ENCODE measurements at regions not wholly inside any gene's neighbourhood (a gene's known extent, or its start where the extent isn't known, plus 50 kb on each side); places are given as distances from the start of the nearest gene placed in this dataset.
"Not testable (repeated sequence)": the region's sequence is repeated elsewhere in the genome, so short reads cannot be mapped to it uniquely, and the experiment has no call there.

GRCh38 chr20:54928564-54928963, 453.2 kb downstream of the DOK5 start:
- DNase-seq: no peak
- Histone ChIP-seq H3K27me3 (ENCODE audit: control insufficient read depth, insufficient read depth, low read length) (no peaks in the 10 kb centered on the region), H3K4me3 (ENCODE audit: insufficient read depth, low read depth, low read length) (no peak overlapping the region), H3K36me3 (replicated peaks; ENCODE audit: control insufficient read depth, insufficient read depth, low read length) (no peaks in the 10 kb centered on the region)

- Histone ChIP-seq H3K27me3 (ENCODE audit: control insufficient read depth, insufficient read depth, low read length) (no peaks in the 10 kb centered on the region), H3K36me3 (replicated peaks; ENCODE audit: control insufficient read depth, insufficient read depth, low read length) (no peaks in the 10 kb centered on the region), H3K4me3 (ENCODE audit: insufficient read depth, low read depth, low read length) (no peak overlapping the region)
- DNase-seq: no peak
These were observed 447.2 kb downstream of the DOK5 start for GRCh38 chr20:54922636-54923035.

GRCh38 chr20:54922096-54922495, 446.7 kb downstream of the DOK5 start:
- Histone ChIP-seq H3K4me3 (ENCODE audit: insufficient read depth, low read depth, low read length) (no peak overlapping the region), H3K27me3 (ENCODE audit: control insufficient read depth, insufficient read depth, low read length) (no peaks in the 10 kb centered on the region), H3K36me3 (replicated peaks; ENCODE audit: control insufficient read depth, insufficient read depth, low read length) (no peaks in the 10 kb centered on the region)
- DNase-seq: no peak

GRCh38 chr20:54920491-54920890, 445.1 kb downstream of the DOK5 start:
- H3K4me3 ChIP-seq (ENCODE audit: insufficient read depth, low read depth, low read length): no peak overlapping the region
- no peak for DNase-seq
- no peaks in the 10 kb centered on the region for H3K27me3 ChIP-seq (ENCODE audit: control insufficient read depth, insufficient read depth, low read length)

GRCh38 chr20:54918993-54919392, 443.6 kb downstream of the DOK5 start:
- not testable (repeated sequence) for H3K36me3 ChIP-seq (replicated peaks; ENCODE audit: control insufficient read depth, insufficient read depth, low read length); DNase-seq; H3K27me3 ChIP-seq (ENCODE audit: control insufficient read depth, insufficient read depth, low read length); H3K4me3 ChIP-seq (ENCODE audit: insufficient read depth, low read depth, low read length)

More at GRCh38 chr20:54920491-54920890, 445.1 kb downstream of the DOK5 start:
- no peaks in the 10 kb centered on the region for H3K36me3 ChIP-seq (replicated peaks; ENCODE audit: control insufficient read depth, insufficient read depth, low read length)

GRCh38 chr20:54914995-54915394, 439.6 kb downstream of the DOK5 start:
- Histone ChIP-seq H3K27me3 (ENCODE audit: control insufficient read depth, insufficient read depth, low read length) (no peaks in the 10 kb centered on the region), H3K36me3 (replicated peaks; ENCODE audit: control insufficient read depth, insufficient read depth, low read length) (no peaks in the 10 kb centered on the region), H3K4me3 (ENCODE audit: insufficient read depth, low read depth, low read length) (no peak overlapping the region)
- no peak for DNase-seq

- Histone ChIP-seq H3K4me3 (ENCODE audit: insufficient read depth, low read depth, low read length) (no peak overlapping the region), H3K36me3 (replicated peaks; ENCODE audit: control insufficient read depth, insufficient read depth, low read length) (no peaks in the 10 kb centered on the region), H3K27me3 (ENCODE audit: control insufficient read depth, insufficient read depth, low read length) (no peaks in the 10 kb centered on the region)
- no peak for DNase-seq
These were observed 434.3 kb downstream of the DOK5 start for GRCh38 chr20:54909702-54910101.

- H3K36me3 ChIP-seq (replicated peaks; ENCODE audit: control insufficient read depth, insufficient read depth, low read length); H3K27me3 ChIP-seq (ENCODE audit: control insufficient read depth, insufficient read depth, low read length); H3K4me3 ChIP-seq (ENCODE audit: insufficient read depth, low read depth, low read length); DNase-seq: not testable (repeated sequence)
These were observed 430.7 kb downstream of the DOK5 start for GRCh38 chr20:54906134-54906533.

- Histone ChIP-seq H3K36me3 (replicated peaks; ENCODE audit: control insufficient read depth, insufficient read depth, low read length) (no peaks in the 10 kb centered on the region), H3K4me3 (ENCODE audit: insufficient read depth, low read depth, low read length) (no peak overlapping the region), H3K27me3 (ENCODE audit: control insufficient read depth, insufficient read depth, low read length) (no peaks in the 10 kb centered on the region)
- DNase-seq: no peak
These were observed 422.4 kb downstream of the DOK5 start for GRCh38 chr20:54897787-54898186.

GRCh38 chr20:54891907-54892306, 416.5 kb downstream of the DOK5 start:
- Histone ChIP-seq H3K36me3 (replicated peaks; ENCODE audit: control insufficient read depth, insufficient read depth, low read length) (no peaks in the 10 kb centered on the region), H3K4me3 (ENCODE audit: insufficient read depth, low read depth, low read length) (no peak overlapping the region), H3K27me3 (ENCODE audit: control insufficient read depth, insufficient read depth, low read length) (no peaks in the 10 kb centered on the region)
- no peak for DNase-seq

GRCh38 chr20:54879393-54879792, 404.0 kb downstream of the DOK5 start:
- no peak for DNase-seq
- Histone ChIP-seq H3K27me3 (ENCODE audit: control insufficient read depth, insufficient read depth, low read length) (no peaks in the 10 kb centered on the region), H3K36me3 (replicated peaks; ENCODE audit: control insufficient read depth, insufficient read depth, low read length) (no peaks in the 10 kb centered on the region), H3K4me3 (ENCODE audit: insufficient read depth, low read depth, low read length) (no peak overlapping the region)

- Histone ChIP-seq H3K4me3 (ENCODE audit: insufficient read depth, low read depth, low read length) (no peak overlapping the region), H3K27me3 (ENCODE audit: control insufficient read depth, insufficient read depth, low read length) (no peaks in the 10 kb centered on the region), H3K36me3 (replicated peaks; ENCODE audit: control insufficient read depth, insufficient read depth, low read length) (no peaks in the 10 kb centered on the region)
- DNase-seq: no peak
These were observed 399.9 kb downstream of the DOK5 start for GRCh38 chr20:54875307-54875706.

- no peak for DNase-seq
- H3K36me3 ChIP-seq (replicated peaks; ENCODE audit: control insufficient read depth, insufficient read depth, low read length): no peaks in the 10 kb centered on the region
- H3K27me3 ChIP-seq (ENCODE audit: control insufficient read depth, insufficient read depth, low read length): no peaks in the 10 kb centered on the region
- H3K4me3 ChIP-seq (ENCODE audit: insufficient read depth, low read depth, low read length): no peak overlapping the region
These were observed 399.3 kb downstream of the DOK5 start for GRCh38 chr20:54874718-54875117.

GRCh38 chr20:54872440-54872839, 397.0 kb downstream of the DOK5 start:
- H3K27me3 ChIP-seq (ENCODE audit: control insufficient read depth, insufficient read depth, low read length): no peaks in the 10 kb centered on the region
- H3K36me3 ChIP-seq (replicated peaks; ENCODE audit: control insufficient read depth, insufficient read depth, low read length): no peaks in the 10 kb centered on the region
- no peak overlapping the region for H3K4me3 ChIP-seq (ENCODE audit: insufficient read depth, low read depth, low read length)
- no peak for DNase-seq

GRCh38 chr20:54869765-54870164, 394.4 kb downstream of the DOK5 start:
- H3K36me3 ChIP-seq (replicated peaks; ENCODE audit: control insufficient read depth, insufficient read depth, low read length): no peaks in the 10 kb centered on the region
- no peak overlapping the region for H3K4me3 ChIP-seq (ENCODE audit: insufficient read depth, low read depth, low read length)
- no peaks in the 10 kb centered on the region for H3K27me3 ChIP-seq (ENCODE audit: control insufficient read depth, insufficient read depth, low read length)
- no peak for DNase-seq

- H3K4me3 ChIP-seq (ENCODE audit: insufficient read depth, low read depth, low read length): no peak overlapping the region
- DNase-seq: no peak
- H3K36me3 ChIP-seq (replicated peaks; ENCODE audit: control insufficient read depth, insufficient read depth, low read length): no peaks in the 10 kb centered on the region
- no peaks in the 10 kb centered on the region for H3K27me3 ChIP-seq (ENCODE audit: control insufficient read depth, insufficient read depth, low read length)
These were observed 389.9 kb downstream of the DOK5 start for GRCh38 chr20:54865273-54865672.
